AG04449 (cell line): ENCODE measurements at regions not wholly inside any gene's neighbourhood (a gene's known extent, or its start where the extent isn't known, plus 50 kb on each side); places are given as distances from the start of the nearest gene placed in this dataset.

Source experiments
- CTCF ChIA-PET: fragments of 350-600 bp; formaldehyde crosslinking; extraction: SDS; loops from one replicate; lab custom pipeline; 2021; ENCODE audit warnings: antibody characterized with exemption; lab: Yijun Ruan, JAX
- POLR2A ChIA-PET: fragments of 400-600, 350-600 bp; formaldehyde crosslinking; extraction: SDS; loops from one replicate; lab custom pipeline; 2020; ENCODE audit warnings: antibody characterized with exemption, inconsistent platforms; lab: Yijun Ruan, JAX
- DNase-seq: peaks from one replicate; pipeline ENCODE4 v3.0.0-alpha.2; 2010; ENCODE audit warnings: low read depth, low spot score
- H3K4me3 ChIP-seq: 2 replicates; pipeline ENCODE4 v1.5.1; 2011; ENCODE audit warnings: low read depth, mild to moderate bottlenecking, control low read depth, low read length
- TF ChIP-seq, protein P1 (sequence below): IDR thresholded peaks from one replicate; pipeline ENCODE4 v1.5.1; 2011; ENCODE audit warnings: mild to moderate bottlenecking, moderate library complexity, low read length, control low read depth, inconsistent platforms; ENCODE audit not compliant: insufficient read depth; ENCODE audit errors: missing control alignments

DNA sequence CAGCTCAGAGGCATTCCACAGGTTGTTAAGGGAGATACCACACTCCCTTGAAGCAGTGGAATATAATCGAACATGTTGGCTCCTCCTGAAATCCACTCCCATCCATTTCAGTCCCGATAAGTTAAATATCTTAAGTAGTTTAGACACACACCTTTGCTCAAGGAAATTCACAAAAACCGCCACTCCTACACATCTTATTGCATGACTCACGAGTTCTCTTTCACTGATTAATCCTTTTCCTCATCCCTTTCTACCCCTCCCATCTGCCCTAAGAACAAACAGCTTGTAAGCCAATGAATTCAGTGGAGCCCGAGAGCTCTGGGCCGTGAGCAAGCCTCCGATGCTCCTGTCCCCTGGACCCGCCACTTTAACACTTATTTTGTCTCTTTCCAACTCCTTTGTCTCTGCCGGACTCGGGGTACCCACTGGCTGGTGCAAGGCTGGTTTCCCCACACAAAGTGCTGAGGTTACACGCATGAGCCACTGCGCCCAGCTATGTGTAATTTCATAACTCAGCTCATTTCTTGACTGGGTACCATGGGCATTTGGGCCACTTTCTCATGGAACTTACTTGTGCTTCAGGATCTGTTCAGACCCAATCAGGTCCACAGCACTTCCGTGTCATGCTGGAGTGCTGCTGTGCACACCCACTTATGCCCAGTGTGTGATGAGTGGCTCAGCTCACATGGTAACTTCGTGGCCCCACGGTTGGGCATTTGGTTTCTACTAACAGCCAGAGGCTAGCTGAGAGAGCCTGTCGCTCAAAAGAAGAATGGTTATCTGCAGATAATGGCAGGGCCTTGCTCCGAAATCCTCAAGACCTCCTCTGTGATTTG, 171.8 kb upstream of the ALG10B start:
- TF ChIP-seq, protein P1, sequence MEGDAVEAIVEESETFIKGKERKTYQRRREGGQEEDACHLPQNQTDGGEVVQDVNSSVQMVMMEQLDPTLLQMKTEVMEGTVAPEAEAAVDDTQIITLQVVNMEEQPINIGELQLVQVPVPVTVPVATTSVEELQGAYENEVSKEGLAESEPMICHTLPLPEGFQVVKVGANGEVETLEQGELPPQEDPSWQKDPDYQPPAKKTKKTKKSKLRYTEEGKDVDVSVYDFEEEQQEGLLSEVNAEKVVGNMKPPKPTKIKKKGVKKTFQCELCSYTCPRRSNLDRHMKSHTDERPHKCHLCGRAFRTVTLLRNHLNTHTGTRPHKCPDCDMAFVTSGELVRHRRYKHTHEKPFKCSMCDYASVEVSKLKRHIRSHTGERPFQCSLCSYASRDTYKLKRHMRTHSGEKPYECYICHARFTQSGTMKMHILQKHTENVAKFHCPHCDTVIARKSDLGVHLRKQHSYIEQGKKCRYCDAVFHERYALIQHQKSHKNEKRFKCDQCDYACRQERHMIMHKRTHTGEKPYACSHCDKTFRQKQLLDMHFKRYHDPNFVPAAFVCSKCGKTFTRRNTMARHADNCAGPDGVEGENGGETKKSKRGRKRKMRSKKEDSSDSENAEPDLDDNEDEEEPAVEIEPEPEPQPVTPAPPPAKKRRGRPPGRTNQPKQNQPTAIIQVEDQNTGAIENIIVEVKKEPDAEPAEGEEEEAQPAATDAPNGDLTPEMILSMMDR = no peak
- no peak overlapping the region for H3K4me3 ChIP-seq
- POLR2A ChIA-PET = no interaction called here
- DNase-seq = no peak
- CTCF ChIA-PET = interaction anchor here (1.2 kb wide), 1 partner anchor 170 kb away, joined by 3 read pairs; no protein-coding TSS in a partner anchor

DNA sequence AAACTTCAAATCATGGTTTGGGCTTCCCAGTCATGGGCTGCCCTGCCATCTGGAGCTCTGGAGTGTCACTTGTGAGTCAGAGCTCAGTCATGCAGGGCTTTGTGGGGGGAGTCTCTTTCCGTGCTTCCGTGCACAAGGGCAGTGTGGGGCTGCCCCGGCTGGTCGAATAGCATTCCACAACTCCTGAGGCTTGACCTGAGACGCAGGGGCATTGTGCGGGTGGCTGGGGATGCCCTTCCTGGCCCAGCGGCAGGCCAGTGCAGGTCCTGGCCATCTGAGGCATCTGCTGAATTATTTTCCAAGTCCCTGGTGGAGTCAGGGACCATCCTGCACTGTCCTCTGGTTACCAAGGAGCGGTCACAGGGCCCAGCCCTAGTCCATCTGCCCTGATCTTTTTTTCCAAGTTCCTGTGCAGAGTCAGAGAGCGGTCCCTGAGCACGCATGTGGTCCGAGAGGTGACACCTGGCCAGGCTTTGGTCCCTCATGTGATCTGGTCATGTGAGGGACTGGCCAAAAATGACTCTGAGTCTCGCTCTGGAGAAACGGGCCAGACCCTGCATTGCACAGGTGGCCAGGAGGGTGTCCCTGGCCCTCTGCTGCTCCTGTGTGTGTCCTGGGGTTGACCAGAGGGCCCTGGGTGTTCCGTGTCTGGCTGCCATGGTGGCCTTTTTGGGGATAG, 167.0 kb upstream of the ALG10B start:
- no peak overlapping the region for H3K4me3 ChIP-seq
- TF ChIP-seq, protein P1 = no peak
- ChIA-PET POLR2A (no interaction called here), CTCF (no interaction called here)
- no peak for DNase-seq

DNA sequence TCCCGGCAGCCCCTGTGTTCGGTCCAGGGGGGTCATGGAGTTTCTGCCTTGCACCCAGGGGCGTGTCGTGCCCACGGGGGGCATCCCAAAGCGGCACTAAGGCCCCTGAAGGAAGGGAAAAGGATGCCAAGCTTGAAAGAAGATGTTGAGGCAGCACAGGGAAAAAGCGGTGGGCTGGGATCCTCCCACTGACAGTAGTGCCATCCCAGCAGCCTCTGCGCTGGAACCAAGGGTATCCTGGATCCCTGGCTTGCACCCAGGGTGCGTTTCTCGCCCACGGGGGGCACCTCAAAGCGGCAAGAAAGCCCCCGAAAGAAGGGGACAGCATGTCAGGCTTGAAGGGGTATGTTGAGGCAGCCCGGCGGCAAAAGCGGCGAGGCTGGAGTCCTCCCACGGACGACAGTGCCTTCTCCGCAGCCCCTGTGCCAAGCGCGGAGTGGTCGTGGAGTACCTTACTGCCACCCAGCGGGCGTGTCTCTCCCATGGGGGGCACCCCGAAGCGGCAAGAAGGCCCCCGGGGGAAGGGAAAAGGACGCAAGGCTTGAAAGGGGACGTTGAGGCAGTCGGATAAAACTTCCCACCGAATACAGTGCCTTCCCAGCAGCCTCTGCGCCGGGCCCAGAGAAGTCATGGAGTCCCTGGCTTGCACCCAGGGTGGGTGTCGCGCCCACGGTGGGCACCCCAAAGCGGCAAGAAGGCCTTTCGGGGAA, 164.4 kb upstream of the ALG10B start:
- TF ChIP-seq, protein P1 = no peak
- no peak for DNase-seq
- CTCF ChIA-PET = no interaction called here
- POLR2A ChIA-PET = no interaction called here
- no peak overlapping the region for H3K4me3 ChIP-seq

DNA sequence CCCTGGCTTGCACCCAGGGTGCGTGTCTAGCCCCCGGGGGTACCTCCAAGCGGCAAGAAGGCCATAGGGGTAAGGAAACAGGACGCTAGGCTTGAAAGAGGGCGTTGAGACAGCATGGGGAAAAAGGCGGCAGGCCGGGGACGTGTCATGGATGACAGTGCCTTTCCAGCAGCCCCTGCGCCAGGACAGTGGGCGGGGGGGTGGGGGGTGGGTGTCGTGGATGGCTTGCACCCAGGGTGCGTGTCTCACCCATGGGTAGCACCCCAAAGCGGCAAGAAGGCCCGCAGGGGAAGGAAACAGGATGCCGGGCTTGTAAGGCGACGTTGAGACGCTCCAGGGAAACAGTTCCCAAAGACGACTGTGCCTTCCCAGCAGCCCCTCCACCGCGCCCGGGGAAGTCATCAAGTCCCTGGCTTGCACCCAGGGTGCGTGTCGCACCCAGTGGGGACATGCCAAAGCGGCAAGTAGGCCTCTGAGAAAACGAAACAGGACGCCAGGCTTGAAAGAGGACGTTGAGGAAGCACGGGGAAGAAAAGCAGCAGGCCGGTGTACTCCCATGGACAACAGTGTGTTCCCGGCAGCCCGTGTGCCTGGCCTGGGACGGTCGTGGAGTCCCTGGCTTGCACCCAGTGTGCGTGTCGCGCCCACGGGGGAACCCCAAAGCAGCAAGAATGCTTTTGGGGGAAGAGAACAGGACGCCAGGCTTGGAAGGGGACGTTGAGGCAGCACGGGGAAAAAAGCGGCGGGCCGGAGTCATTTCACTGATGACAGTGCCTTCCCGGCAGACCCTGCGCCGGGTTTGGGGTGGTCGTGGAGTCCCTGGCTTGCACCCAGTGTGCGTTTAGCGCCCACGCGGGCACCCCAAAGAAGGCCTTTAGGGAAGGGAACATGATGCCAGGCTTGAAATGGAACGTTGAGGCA, 163.5 kb upstream of the ALG10B start:
- POLR2A ChIA-PET = no interaction called here
- CTCF ChIA-PET = no interaction called here
- TF ChIP-seq, protein P1 = no peak

DNA sequence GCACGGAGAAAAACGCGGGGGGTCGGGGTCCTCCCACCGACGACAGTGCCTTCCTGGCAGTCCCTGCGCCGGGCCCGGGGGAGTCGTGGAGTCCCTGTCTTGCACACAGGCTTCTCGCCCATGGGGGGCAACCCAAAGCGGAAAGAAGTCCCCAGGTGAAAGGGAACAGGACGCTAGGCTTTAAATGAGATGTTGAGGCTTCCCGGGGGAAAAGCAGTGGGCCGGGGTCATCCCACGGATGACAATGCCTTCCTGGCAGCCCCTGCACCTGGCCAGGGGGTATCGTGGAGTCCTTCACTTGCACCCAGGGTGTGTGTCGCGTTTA, 162.9 kb upstream of the ALG10B start:
- H3K4me3 ChIP-seq = no peak overlapping the region
- ChIA-PET POLR2A (no interaction called here), CTCF (no interaction called here)
- TF ChIP-seq, protein P1 = no peak
- DNase-seq = no peak

More for the DNA sequence above, 163.5 kb upstream of the ALG10B start:
- no peak for DNase-seq
- H3K4me3 ChIP-seq = no peak overlapping the region
